ENCODE measurements at regions not wholly inside any gene's neighbourhood (a gene's known extent, or its start where the extent isn't known, plus 50 kb on each side); places are given as distances from the start of the nearest gene placed in this dataset.
"Not testable (repeated sequence)": the region's sequence is repeated elsewhere in the genome, so short reads cannot be mapped to it uniquely, and the experiment has no call there.

DNA sequence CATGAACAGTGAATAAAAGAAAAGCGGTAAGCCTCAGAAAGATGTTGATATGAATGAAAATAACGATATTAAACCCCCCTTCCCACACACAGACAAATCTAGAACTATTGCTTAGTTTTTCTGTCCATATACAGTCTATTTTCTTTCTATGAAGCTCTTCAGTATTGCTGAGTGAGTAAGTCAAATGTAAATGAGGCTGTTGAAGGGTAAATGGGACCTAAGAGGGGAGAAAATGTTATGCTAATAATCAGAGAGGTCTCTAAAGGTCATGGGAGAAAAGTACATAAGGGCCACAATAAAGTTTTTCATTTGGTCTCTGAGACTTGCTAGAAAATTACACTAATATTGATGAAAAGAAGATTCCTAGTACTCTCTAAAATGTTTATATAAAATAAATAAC, 56.2 kb downstream of the PABPC4L start:
- no peak for DNase-seq

DNA sequence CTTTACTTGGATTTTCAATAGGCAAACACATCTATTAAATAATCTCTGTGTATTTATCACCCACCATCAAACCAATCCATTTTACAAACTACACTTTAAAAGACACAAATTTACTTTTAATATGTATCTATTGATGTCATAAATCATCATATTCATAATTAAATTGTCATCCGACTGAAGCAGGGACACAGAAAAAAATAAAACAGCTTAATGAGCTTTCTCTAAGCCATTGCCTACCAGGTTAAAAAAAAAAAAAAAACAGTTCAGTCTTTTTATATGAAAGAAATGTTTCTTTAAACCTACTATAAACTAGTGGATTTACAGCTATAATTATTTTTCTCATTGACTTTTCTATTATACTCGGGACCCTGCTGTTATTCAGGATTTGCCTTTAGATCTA, 57.3 kb downstream of the PABPC4L start:
- no peak for DNase-seq

DNA sequence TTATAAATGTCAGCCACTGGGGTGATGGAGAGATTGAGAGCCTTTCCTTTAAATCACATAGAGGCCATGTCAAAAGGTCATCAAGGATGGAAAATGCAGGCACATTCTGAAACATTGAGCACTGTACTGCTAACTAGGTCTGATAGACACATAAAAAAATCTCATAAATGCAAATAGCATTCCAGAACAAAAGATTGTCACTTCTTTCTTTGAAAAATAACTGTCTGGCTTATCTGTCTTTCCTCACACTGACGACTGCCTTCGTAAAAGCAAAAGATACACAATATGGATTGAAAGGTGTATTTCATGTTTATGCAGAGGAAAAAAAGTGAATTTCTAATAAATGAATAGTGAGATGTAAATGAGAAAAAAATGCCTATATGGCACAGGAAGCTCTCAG, 59.9 kb downstream of the PABPC4L start:
- DNase-seq = no peak

GRCh38 chr4:134139188-134139587, 62.4 kb downstream of the PABPC4L start:
- DNase-seq = no peak

GRCh38 chr4:134132086-134132783, 69.4 kb downstream of the PABPC4L start:
- DNase-seq = no peak

GRCh38 chr4:134126955-134127354, 74.6 kb downstream of the PABPC4L start:
- no peak for DNase-seq

DNA sequence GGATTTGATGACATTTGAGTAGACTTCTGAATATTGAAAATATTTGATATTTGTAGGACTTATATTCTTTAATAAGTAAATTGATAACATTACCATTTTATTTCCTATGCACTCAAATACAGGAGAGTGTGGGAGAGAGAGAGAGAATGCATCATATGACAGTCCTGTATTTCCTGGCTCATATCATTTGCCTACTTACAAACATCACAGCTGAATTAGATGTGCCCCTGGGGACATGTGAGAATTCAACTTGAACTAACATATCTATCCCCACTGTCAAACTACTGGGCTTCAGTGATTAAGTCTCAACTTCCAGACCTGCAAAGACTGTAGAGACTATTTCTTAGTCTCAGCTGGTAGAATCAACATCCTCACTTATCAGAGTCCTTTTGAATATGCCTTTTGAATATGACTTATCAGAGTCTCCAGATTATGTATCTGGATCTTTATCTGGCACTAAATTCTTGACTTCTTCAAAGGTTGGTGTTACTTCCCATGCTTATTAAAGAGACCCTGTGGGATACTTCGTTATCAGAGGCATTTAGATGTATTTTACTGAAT, 75.5 kb downstream of the PABPC4L start:
- DNase-seq = no peak

- DNase-seq = no peak
These were observed 78.7 kb downstream of the PABPC4L start for GRCh38 chr4:134122903-134123302.

- no peak for DNase-seq
These were observed 84.0 kb downstream of the PABPC4L start for GRCh38 chr4:134117392-134118183.

- DNase-seq = no peak
These were observed 111.7 kb downstream of the PABPC4L start for GRCh38 chr4:134089885-134090284.

DNA sequence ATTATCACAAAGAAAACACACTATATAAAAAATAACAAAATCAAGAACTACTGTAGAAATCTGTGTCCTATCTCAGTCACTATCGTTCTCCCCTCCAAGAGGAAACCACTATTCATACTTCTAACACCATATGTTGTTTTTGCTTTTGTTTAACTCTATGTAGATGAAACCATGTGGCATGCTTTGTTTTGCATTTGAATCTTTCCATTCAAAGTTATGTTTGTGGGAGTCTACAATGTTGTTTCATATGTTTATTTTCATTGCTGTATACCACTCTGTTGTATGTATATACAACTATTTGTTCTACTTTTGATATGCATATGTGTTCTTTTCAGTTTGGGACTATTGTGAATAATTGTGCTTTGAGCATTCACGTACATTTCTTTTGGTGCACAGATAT, 116.1 kb downstream of the PABPC4L start:
- DNase-seq = no peak

- DNase-seq = not testable (repeated sequence)
These were observed 122.5 kb downstream of the PABPC4L start for GRCh38 chr4:134079085-134079484.

- no peak for DNase-seq
These were observed 123.2 kb downstream of the PABPC4L start for GRCh38 chr4:134078230-134078914.

- DNase-seq = no peak
These were observed 127.9 kb downstream of the PABPC4L start for GRCh38 chr4:134073711-134074110.

DNA sequence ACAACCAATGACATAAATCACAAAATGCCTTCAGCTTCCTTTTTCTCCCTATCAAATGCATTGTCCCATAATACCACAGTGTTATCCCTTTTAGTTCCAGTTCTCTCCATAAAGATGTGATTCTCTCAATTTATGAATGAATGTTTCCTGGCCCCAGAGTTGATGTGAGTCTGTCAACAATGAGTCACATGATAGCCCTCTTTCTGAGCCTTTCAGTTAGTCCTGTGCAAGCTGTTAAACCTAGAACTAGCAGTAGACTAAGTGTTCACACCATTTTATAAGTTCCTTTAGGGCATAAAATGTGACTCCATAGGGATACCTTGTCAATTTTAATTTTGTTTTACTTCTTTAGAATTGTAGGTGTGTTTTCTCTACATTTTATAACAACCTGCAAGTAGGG, 129.5 kb downstream of the PABPC4L start:
- DNase-seq = no peak

DNA sequence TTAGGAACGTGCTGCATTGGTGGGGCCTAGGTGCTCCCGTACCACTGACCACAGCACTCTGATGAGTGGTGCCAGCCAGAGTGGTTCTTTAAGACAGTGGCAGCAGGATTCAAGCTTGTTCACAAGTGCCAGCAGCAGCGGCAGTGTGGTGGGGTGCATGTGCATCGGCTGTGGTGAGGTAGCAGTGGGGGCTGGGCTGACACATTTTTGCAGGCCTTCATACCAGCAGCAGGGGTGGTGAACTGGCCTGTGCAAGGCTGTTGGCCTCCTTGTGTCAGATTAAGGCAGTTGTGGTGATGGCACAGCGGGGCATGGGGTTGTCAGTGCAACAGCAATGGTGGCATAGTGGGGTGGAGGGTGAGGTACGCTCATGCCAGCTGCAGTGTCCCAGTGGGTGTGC, 131.4 kb downstream of the PABPC4L start:
- no peak for DNase-seq

DNA sequence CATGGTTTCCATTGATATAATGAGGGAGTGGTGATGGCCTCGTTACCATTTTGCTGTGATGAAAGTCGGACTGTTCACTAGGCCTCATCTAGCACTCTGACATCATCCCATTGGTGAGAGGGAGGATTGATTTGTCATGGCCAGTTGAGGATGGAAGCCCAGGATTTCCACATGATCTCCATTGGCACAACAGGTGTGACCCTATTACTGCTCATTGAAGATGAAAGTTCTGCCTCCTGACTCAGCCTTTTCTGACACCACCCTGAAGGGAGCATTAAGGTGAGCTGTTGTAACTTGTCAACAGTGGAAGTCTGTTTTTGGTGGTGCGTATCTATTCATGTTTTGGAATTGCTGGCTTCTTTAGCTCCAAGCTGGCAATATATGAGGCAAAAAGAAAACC, 144.2 kb downstream of the PABPC4L start:
- no peak for DNase-seq

- DNase-seq = not testable (repeated sequence)
These were observed 155.4 kb downstream of the PABPC4L start for GRCh38 chr4:134046221-134046620.

DNA sequence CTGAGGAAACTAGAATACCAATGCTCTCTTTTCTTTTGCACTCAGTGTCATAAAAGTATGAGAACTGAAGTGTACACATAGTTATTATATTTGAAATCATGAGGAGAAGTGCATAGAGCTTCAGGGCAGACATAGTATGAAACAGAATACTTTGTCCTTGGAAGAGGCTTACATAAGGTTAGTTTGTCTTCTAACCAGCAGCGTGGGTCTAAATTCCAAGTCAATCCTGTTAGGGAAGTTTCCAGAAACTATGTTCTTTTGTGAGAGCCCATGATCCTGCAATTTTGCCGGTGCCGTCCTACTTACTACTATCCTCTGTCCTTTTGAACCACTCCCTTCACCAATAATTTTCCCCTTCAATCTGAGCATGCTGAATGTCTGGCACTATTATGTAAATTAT, 156.2 kb downstream of the PABPC4L start:
- no peak for DNase-seq

DNA sequence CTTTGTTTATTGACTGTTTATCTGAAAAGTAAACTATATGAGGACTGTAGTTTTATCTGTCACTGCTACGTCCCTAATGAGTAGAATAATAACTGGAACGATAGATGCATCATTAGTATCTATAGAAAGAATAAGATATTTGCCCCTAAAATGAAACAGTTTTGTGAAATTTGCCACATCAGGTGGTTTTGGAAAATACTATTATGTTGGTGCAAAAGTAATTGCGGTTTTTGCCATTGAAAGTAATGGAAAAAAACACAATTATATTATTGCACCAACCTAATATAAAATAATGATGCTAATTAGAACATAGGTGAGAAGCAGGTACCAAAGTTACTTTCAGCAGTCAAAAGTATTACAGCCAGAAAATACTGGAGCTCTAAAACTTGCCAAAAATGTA, 158.3 kb downstream of the PABPC4L start:
- no peak for DNase-seq

GRCh38 chr4:134028421-134028820, 173.2 kb downstream of the PABPC4L start:
- no peak for DNase-seq

- peak; percentile 55 for DNase-seq
These were observed 173.7 kb downstream of the PABPC4L start for GRCh38 chr4:134027931-134028330.

DNA sequence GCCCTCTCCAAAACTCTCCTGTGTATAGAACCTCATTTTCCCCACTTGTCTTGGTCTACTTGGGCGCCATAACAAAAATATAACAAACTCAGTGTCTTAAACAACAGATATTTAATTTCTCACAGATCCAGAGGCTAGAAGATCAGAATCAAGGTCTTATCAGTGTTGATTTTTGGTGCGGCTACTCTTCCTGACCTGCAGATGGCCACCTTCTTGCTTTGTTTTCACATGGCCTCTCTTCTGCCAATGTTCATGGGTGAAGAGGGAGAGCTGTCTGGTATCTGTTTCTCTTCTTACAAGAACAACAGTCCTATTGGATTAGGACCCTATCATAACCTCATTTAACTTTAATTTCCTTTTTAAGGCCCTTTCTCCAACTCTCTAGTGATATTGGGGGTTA, 177.3 kb downstream of the PABPC4L start:
- DNase-seq = no peak

DNA sequence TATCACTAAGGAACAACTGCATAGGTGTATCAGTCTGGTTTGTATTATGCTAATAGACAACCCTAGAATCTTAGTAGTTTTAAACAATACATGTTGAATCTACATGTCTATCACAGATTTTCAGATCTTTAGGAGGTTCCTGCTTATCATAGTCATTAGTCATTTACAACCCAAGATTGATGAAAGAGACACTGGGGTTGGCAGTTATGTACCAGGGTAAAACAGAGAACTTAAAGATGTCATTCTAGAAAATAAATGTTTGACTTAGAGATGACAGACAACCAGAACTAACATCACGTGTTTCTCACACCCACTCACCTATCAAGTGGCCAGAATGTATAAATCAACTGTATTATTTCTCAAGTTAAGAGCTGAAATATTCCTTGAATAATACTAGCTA, 181.9 kb downstream of the PABPC4L start:
- DNase-seq = no peak
